ENCODE measurements at regions not wholly inside any gene's neighbourhood (a gene's known extent, or its start where the extent isn't known, plus 50 kb on each side); places are given as distances from the start of the nearest gene placed in this dataset.

GRCh38 chr2:3062476-3063260, 314.9 kb downstream of the EIPR1 start:
- TF ChIP-seq ZNF8 (CRISPR knock-in tag; IDR thresholded peaks at IDR 0.05) (no peak), ESRRG (CRISPR knock-in tag; IDR thresholded peaks at IDR 0.05) (no peak), ARNTL (CRISPR knock-in tag; IDR thresholded peaks at IDR 0.05; ENCODE audit: borderline replicate concordance, low read depth) (no peak), RARB (CRISPR knock-in tag; IDR thresholded peaks at IDR 0.05) (no peak), POU6F1 (CRISPR knock-in tag; IDR thresholded peaks at IDR 0.05; ENCODE audit: borderline replicate concordance, low read depth) (no peak), TOX (CRISPR knock-in tag; IDR thresholded peaks at IDR 0.05; ENCODE audit: borderline replicate concordance) (no peak), ZFP30 (CRISPR knock-in tag; IDR thresholded peaks at IDR 0.05) (no peak), SNAI2 (CRISPR knock-in tag; IDR thresholded peaks at IDR 0.05) (no peak), PPARA (CRISPR knock-in tag; IDR thresholded peaks at IDR 0.05; ENCODE audit: borderline replicate concordance) (no peak), TCF4 (CRISPR knock-in tag; IDR thresholded peaks at IDR 0.05; ENCODE audit: borderline replicate concordance) (no peak), ZFP3 (CRISPR knock-in tag; IDR thresholded peaks at IDR 0.05) (no peak), PATZ1 (CRISPR knock-in tag; IDR thresholded peaks at IDR 0.05; ENCODE audit: borderline replicate concordance) (no peak)
- no peak for ATAC-seq

GRCh38 chr2:3060049-3060448, 317.6 kb downstream of the EIPR1 start:
- no peak for ATAC-seq

GRCh38 chr2:3059141-3059925, 318.3 kb downstream of the EIPR1 start:
- TF ChIP-seq ZNF70 (CRISPR knock-in tag; IDR thresholded peaks at IDR 0.05), result no peak
- TF ChIP-seq ESRRG (CRISPR knock-in tag; IDR thresholded peaks at IDR 0.05), result no peak
- TF ChIP-seq BACH2 (CRISPR knock-in tag; IDR thresholded peaks at IDR 0.05; ENCODE audit: borderline replicate concordance), result no peak
- no peak for TF ChIP-seq GLIS3 (CRISPR knock-in tag; IDR thresholded peaks at IDR 0.05)
- no peak for TF ChIP-seq CSRNP3 (CRISPR knock-in tag; IDR thresholded peaks at IDR 0.05)
- TF ChIP-seq ZNF565 (CRISPR knock-in tag; conservative IDR thresholded peaks at IDR 0.05; ENCODE audit: low read depth), result no peak
- no peak for TF ChIP-seq SNAI2 (CRISPR knock-in tag; IDR thresholded peaks at IDR 0.05)
- TF ChIP-seq RARB (CRISPR knock-in tag; IDR thresholded peaks at IDR 0.05), result no peak
- no peak for TF ChIP-seq CREB5 (CRISPR knock-in tag; IDR thresholded peaks at IDR 0.05; ENCODE audit: low read depth)
- TF ChIP-seq ZFP30 (CRISPR knock-in tag; IDR thresholded peaks at IDR 0.05), result no peak
- TF ChIP-seq ARNTL (CRISPR knock-in tag; IDR thresholded peaks at IDR 0.05; ENCODE audit: borderline replicate concordance, low read depth), result no peak
- TF ChIP-seq ZFP3 (CRISPR knock-in tag; IDR thresholded peaks at IDR 0.05), result no peak
- TF ChIP-seq OSR1 (CRISPR knock-in tag; IDR thresholded peaks at IDR 0.05), result no peak
- TF ChIP-seq ZC3H10 (CRISPR knock-in tag; IDR thresholded peaks at IDR 0.05), result no peak
- no peak for TF ChIP-seq ZNF8 (CRISPR knock-in tag; IDR thresholded peaks at IDR 0.05)
- no peak for TF ChIP-seq CSDC2 (CRISPR knock-in tag; IDR thresholded peaks at IDR 0.05)
- ATAC-seq, result no peak

More at GRCh38 chr2:3060049-3060448, 317.6 kb downstream of the EIPR1 start:
- no peak for TF ChIP-seq TOX (CRISPR knock-in tag; IDR thresholded peaks at IDR 0.05; ENCODE audit: borderline replicate concordance)
- no peak for TF ChIP-seq RARB (CRISPR knock-in tag; IDR thresholded peaks at IDR 0.05)
- TF ChIP-seq SNAI2 (CRISPR knock-in tag; IDR thresholded peaks at IDR 0.05), result no peak
- TF ChIP-seq CSRNP3 (CRISPR knock-in tag; IDR thresholded peaks at IDR 0.05), result no peak
- no peak for TF ChIP-seq ZC3H10 (CRISPR knock-in tag; IDR thresholded peaks at IDR 0.05)
- no peak for TF ChIP-seq GLIS3 (CRISPR knock-in tag; IDR thresholded peaks at IDR 0.05)
- no peak for TF ChIP-seq ZNF70 (CRISPR knock-in tag; IDR thresholded peaks at IDR 0.05)
- no peak for TF ChIP-seq ZFP30 (CRISPR knock-in tag; IDR thresholded peaks at IDR 0.05)
- TF ChIP-seq CREB5 (CRISPR knock-in tag; IDR thresholded peaks at IDR 0.05; ENCODE audit: low read depth), result no peak
- no peak for TF ChIP-seq ARNTL (CRISPR knock-in tag; IDR thresholded peaks at IDR 0.05; ENCODE audit: borderline replicate concordance, low read depth)
- TF ChIP-seq ISL1 (CRISPR knock-in tag; IDR thresholded peaks at IDR 0.05), result no peak

All from SK-N-SH treated with all-trans-retinoic acid at 6 μM for 48 hours (cell line).